SU-DHL-6 (cell line): ENCODE measurements at regions not wholly inside any gene's neighbourhood (a gene's known extent, or its start where the extent isn't known, plus 50 kb on each side); places are given as distances from the start of the nearest gene placed in this dataset.

Source experiments
- H2AFZ ChIP-seq: fragments of 200-600 bp; sonication (generic); 2 replicates; pipeline ENCODE4 v1.6.1; 2014; ENCODE audit warnings: low read depth, mild to moderate bottlenecking, moderate library complexity, mixed read lengths, antibody characterized with exemption, low read length; ENCODE audit not compliant: severe bottlenecking
- H3F3A ChIP-seq: fragments of 200-600 bp; shearing (Covaris generic); 2 replicates; pipeline ENCODE4 v1.6.0; 2016; ENCODE audit warnings: antibody characterized with exemption, mild to moderate bottlenecking; ENCODE audit not compliant: insufficient read depth
- H3K27ac ChIP-seq: fragments of 200-600 bp; sonication (generic); 2 replicates; pipeline ENCODE4 v1.5.1; 2016; ENCODE audit warnings: low read depth, mild to moderate bottlenecking, low read length, moderate library complexity, mixed read lengths
- H3K27me3 ChIP-seq: fragments of 200-600 bp; sonication (generic), shearing (Covaris generic); 2 replicates; pipeline ENCODE4 v1.6.0; 2014; ENCODE audit warnings: mild to moderate bottlenecking, low read length
- H3K36me3 ChIP-seq: fragments of 200-600 bp; sonication (generic); 2 replicates; pipeline ENCODE4 v1.6.1; 2014; ENCODE audit warnings: mild to moderate bottlenecking, low read length, mixed read lengths
- H3K4me2 ChIP-seq: fragments of 300-600, 200-600 bp; shearing (Covaris generic), sonication (generic); 2 replicates; pipeline ENCODE4 v1.6.0; 2014; ENCODE audit warnings: low read length, low read depth, mild to moderate bottlenecking; ENCODE audit not compliant: poor library complexity, severe bottlenecking
- H3K4me3 ChIP-seq: fragments of 200-600 bp; sonication (generic); 2 replicates; pipeline ENCODE4 v1.5.1; 2014; ENCODE audit warnings: antibody characterized with exemption, low read length, mild to moderate bottlenecking, mixed read lengths; ENCODE audit not compliant: insufficient read depth, poor library complexity, severe bottlenecking
- H3K79me2 ChIP-seq: fragments of 200-600 bp; sonication (generic); 2 replicates; pipeline ENCODE4 v1.6.1; 2014; ENCODE audit warnings: mild to moderate bottlenecking, low read length, moderate library complexity; ENCODE audit not compliant: insufficient read depth
- H3K9ac ChIP-seq: fragments of 200-600 bp; sonication (generic); 2 replicates; pipeline ENCODE4 v1.7.0; 2014; ENCODE audit warnings: mild to moderate bottlenecking, low read length
- H3K9me2 ChIP-seq: fragments of 200-600 bp; sonication (generic); replicated peaks from 2 replicates; pipeline ENCODE4 v1.6.1; 2014; ENCODE audit warnings: low read length; ENCODE audit not compliant: insufficient read depth
- H3K9me3 ChIP-seq: fragments of 200-600 bp; sonication (generic); 2 replicates; pipeline ENCODE4 v1.6.1; 2014; ENCODE audit warnings: low read length, mixed read lengths; ENCODE audit not compliant: insufficient read depth
- H4K20me1 ChIP-seq: fragments of 200-600 bp; sonication (generic); 2 replicates; pipeline ENCODE4 v1.6.1; 2014; ENCODE audit warnings: low read depth, mild to moderate bottlenecking, antibody characterized with exemption, low read length, moderate library complexity, mixed read lengths
- EZH2phosphoT487 ChIP-seq: fragments of 200-600 bp; sonication (generic), shearing (Covaris generic); conservative IDR thresholded peaks from 2 replicates; pipeline ENCODE4 v1.6.1; 2018; ENCODE audit warnings: mild to moderate bottlenecking, antibody characterized with exemption, low read length, moderate library complexity, mixed read lengths
- TF ChIP-seq, protein P1 (sequence below): fragments of 200-600 bp; sonication (generic); IDR thresholded peaks from one replicate; pipeline ENCODE4 v1.5.1; 2017; ENCODE audit warnings: antibody characterized with exemption, mild to moderate bottlenecking, low read length, moderate library complexity; ENCODE audit not compliant: insufficient read depth, poor library complexity, severe bottlenecking

DNA sequence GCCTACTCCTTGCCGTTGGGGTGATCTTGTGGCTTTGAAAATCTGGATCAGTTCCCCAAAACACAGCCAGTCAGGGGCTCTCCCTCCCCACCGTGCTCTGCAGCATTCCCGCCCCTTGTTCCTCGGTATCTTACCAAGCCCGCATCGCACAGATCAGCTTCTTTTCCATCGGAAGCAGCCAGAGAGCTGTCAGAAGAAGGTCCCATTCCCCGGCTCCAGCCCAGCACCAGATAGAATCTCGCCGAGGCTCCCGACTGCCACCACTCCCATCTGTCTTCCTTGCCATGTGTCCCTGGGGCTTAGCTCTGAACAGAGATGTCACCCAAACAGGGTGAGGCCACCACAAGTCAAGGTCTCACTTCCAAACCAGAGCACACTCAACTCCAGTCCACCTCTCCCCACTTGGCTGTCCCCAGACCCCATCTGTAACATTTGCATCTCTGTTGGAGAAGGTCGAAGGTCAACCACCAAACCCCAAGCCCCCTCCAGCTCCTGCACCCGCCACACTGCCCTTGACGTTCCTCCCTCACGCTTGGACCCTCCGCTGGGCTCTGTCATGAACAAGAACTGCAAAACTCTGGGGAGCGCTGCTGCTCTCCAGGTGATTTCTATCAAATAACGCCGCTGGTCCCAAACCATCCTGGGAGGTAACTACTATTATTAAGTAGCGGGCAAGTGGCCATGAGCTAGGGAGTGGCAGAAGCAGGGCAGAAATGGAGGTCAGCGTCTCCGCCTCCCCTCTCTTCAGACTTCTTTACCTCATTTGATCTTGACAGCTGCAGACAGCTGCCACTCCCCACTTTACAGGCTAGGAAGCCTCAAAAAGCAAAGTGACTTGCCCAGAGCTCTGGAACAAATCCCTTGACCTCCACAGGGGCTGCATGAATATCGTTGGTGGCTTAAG lies 70.0 kb upstream of the TAF1B start:
- no peak for TF ChIP-seq EZH2phosphoT487
- TF ChIP-seq, protein P1, sequence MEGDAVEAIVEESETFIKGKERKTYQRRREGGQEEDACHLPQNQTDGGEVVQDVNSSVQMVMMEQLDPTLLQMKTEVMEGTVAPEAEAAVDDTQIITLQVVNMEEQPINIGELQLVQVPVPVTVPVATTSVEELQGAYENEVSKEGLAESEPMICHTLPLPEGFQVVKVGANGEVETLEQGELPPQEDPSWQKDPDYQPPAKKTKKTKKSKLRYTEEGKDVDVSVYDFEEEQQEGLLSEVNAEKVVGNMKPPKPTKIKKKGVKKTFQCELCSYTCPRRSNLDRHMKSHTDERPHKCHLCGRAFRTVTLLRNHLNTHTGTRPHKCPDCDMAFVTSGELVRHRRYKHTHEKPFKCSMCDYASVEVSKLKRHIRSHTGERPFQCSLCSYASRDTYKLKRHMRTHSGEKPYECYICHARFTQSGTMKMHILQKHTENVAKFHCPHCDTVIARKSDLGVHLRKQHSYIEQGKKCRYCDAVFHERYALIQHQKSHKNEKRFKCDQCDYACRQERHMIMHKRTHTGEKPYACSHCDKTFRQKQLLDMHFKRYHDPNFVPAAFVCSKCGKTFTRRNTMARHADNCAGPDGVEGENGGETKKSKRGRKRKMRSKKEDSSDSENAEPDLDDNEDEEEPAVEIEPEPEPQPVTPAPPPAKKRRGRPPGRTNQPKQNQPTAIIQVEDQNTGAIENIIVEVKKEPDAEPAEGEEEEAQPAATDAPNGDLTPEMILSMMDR = no peak
- H4K20me1 ChIP-seq = no peaks in the 10 kb centered on the region
- H3K79me2 ChIP-seq = no peaks in the 10 kb centered on the region
- H3K36me3 ChIP-seq = no peaks in the 10 kb centered on the region
- H3K27ac ChIP-seq = no peak overlapping the region
- no peaks in the 10 kb centered on the region for H3K9me2 ChIP-seq
- H3K4me2 ChIP-seq = no peak overlapping the region
- H3K4me3 ChIP-seq = no peak overlapping the region
- no peaks in the 10 kb centered on the region for H3K9me3 ChIP-seq
- no peak overlapping the region for H2AFZ ChIP-seq
- no peaks in the 10 kb centered on the region for H3K27me3 ChIP-seq
- no peak overlapping the region for H3K9ac ChIP-seq
- H3F3A ChIP-seq = no peaks in the 10 kb centered on the region

DNA sequence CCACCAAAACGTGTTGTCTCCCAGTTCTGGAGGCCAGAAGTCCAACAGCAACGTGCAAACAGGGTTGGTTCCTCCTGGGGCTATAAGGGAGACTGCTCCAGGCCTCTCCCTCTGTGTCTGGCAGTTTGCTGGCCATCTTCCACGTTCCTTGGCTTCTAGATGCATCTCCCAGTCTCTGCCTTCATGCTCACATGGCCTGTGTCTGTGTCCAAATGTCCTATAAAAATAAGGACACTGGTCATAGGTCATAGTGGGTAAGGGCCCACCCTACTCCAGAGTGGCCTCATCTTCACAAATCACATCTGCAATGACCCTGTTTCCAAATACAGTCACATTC lies 69.4 kb upstream of the TAF1B start:
- no peaks in the 10 kb centered on the region for H3K9me3 ChIP-seq
- H3F3A ChIP-seq = no peaks in the 10 kb centered on the region
- H2AFZ ChIP-seq = no peak overlapping the region
- no peak overlapping the region for H3K4me2 ChIP-seq
- no peaks in the 10 kb centered on the region for H4K20me1 ChIP-seq
- no peak overlapping the region for H3K27ac ChIP-seq
- H3K27me3 ChIP-seq = no peaks in the 10 kb centered on the region
- H3K9me2 ChIP-seq = no peaks in the 10 kb centered on the region
- no peak for TF ChIP-seq EZH2phosphoT487
- TF ChIP-seq, protein P1 = no peak
- H3K79me2 ChIP-seq = no peaks in the 10 kb centered on the region
- no peak overlapping the region for H3K9ac ChIP-seq
- no peak overlapping the region for H3K4me3 ChIP-seq
- H3K36me3 ChIP-seq = no peaks in the 10 kb centered on the region

DNA sequence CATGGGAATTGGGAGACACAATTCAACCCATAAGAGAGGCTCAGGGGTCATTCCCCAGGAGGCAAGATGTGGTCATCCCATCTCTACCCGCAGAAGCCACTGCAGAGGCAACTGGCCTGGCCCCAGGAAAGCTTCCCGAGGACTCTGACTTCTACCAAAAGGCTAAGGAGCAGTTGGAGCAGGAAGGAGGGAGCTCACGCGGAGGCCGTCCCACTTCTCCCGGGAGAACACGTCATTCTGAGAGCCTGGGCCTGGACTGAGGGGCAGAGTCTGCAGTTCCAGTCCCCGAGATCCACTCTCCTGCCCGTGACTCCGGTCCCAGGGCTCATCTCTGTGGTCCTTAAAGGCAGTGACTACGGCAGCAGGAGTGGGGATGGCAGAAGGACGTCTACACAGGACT lies 69.0 kb upstream of the TAF1B start:
- Histone ChIP-seq H3K36me3 (no peaks in the 10 kb centered on the region), H3K27ac (no peak overlapping the region), H3K9me3 (no peaks in the 10 kb centered on the region), H3K9ac (no peak overlapping the region), H3F3A (no peaks in the 10 kb centered on the region), H4K20me1 (no peaks in the 10 kb centered on the region), H2AFZ (no peak overlapping the region), H3K27me3 (no peaks in the 10 kb centered on the region), H3K4me2 (no peak overlapping the region), H3K79me2 (no peaks in the 10 kb centered on the region), H3K4me3 (no peak overlapping the region), H3K9me2 (no peaks in the 10 kb centered on the region)
- TF ChIP-seq, protein P1 = no peak
- no peak for TF ChIP-seq EZH2phosphoT487
